Endothelial cell of umbilical vein (primary cell): ENCODE measurements at regions not wholly inside any gene's neighbourhood (a gene's known extent, or its start where the extent isn't known, plus 50 kb on each side); places are given as distances from the start of the nearest gene placed in this dataset.

ENCODE experiments used
- BruUV-seq: library from RNA; stranded (reverse); fragments of 400-500 nt; replicated peaks from 2 replicates; lab custom pipeline; 2021; lab: Mats Ljungman, UMichigan
- CTCF ChIA-PET: fragments of 300-600, 350-600 bp; sonication (Branson Sonifier 250); formaldehyde crosslinking; loops from one replicate; lab custom pipeline; 2021; ENCODE audit warnings: antibody characterized with exemption, inconsistent platforms; lab: Charles Lee
- POLR2A ChIA-PET: fragments of 300-600, 350-600 bp; sonication (Branson Sonifier 250); formaldehyde crosslinking; loops from one replicate; lab custom pipeline; 2021; ENCODE audit warnings: antibody characterized with exemption, inconsistent platforms; lab: Charles Lee
- DNase-seq: peaks from one replicate; pipeline ENCODE4 v3.0.0-alpha.2; 2011; ENCODE audit warnings: low read depth, low spot score
- FAIRE-seq: peaks from 2 replicates; lab custom pipeline; 2011; peaks lifted over from hg19 to GRCh38; lab: Jason Lieb, UNC
- H2AFZ ChIP-seq: 2 replicates; pipeline ENCODE4 v1.6.0; 2012; ENCODE audit warnings: low read depth, low read length, control low read depth, inconsistent platforms
- H3K27ac ChIP-seq: 2 replicates; pipeline ENCODE4 v1.5.1; 2011; ENCODE audit warnings: low read depth, mild to moderate bottlenecking, control low read depth, low read length, moderate library complexity; ENCODE audit not compliant: insufficient read depth
- H3K27me3 ChIP-seq, 2 experiments: 2 replicates each; pipeline versions ENCODE4 v1.6.0 to v1.6.1; 2011; ENCODE audit warnings: low read length in 2 of 2, mixed read lengths in 1 of 2; ENCODE audit not compliant: control insufficient read depth in 2 of 2, insufficient read depth in 2 of 2
- H3K36me3 ChIP-seq, 2 experiments: 2 replicates in 1 of 2; 3 replicates in 1 of 2; pipeline ENCODE4 v1.5.1; 2011; ENCODE audit warnings: low read length in 2 of 2, mild to moderate bottlenecking in 1 of 2, moderate library complexity in 1 of 2; ENCODE audit not compliant: control insufficient read depth in 2 of 2, insufficient read depth in 2 of 2; ENCODE audit errors: extremely low read depth in 1 of 2
- H3K4me1 ChIP-seq: 3 replicates; pipeline ENCODE4 v1.5.1; 2011; ENCODE audit warnings: mild to moderate bottlenecking, low read length; ENCODE audit not compliant: control insufficient read depth, insufficient read depth; ENCODE audit errors: extremely low read depth
- H3K4me2 ChIP-seq: 2 replicates; pipeline ENCODE4 v1.6.1; 2011; ENCODE audit warnings: low read length, control low read depth, mixed read lengths; ENCODE audit not compliant: insufficient read depth
- H3K4me3 ChIP-seq, 3 experiments: fragments of 200-600 bp in 1 of 3; sonication (generic), shearing (Covaris generic) in 1 of 3; replicated peaks in 1 of 3; 2 replicates each; pipeline ENCODE4 v1.5.1; 2011 to 2016; ENCODE audit warnings: control low read depth in 3 of 3, low read length in 3 of 3, mild to moderate bottlenecking in 2 of 3, inconsistent platforms in 1 of 3, low read depth in 1 of 3, moderate library complexity in 1 of 3; ENCODE audit not compliant: insufficient read depth in 1 of 3
- H3K79me2 ChIP-seq: 2 replicates; pipeline ENCODE4 v1.6.0; 2012; ENCODE audit warnings: low read length, inconsistent platforms; ENCODE audit not compliant: control insufficient read depth, insufficient read depth
- H3K9ac ChIP-seq: replicated peaks from 2 replicates; pipeline ENCODE3; 2011; ENCODE audit warnings: low read length, control low read depth; ENCODE audit not compliant: insufficient read depth; ENCODE audit errors: extremely low read depth
- H3K9me1 ChIP-seq: replicated peaks from 3 replicates; pipeline ENCODE4 v1.6.0; 2011; ENCODE audit warnings: mild to moderate bottlenecking, low read length; ENCODE audit not compliant: control insufficient read depth, insufficient read depth; ENCODE audit errors: extremely low read depth
- H3K9me3 ChIP-seq: replicated peaks from 2 replicates; pipeline ENCODE4 v1.5.1; 2012; ENCODE audit warnings: low read length, inconsistent platforms; ENCODE audit not compliant: control insufficient read depth, insufficient read depth
- H4K20me1 ChIP-seq: replicated peaks from 2 replicates; pipeline ENCODE3; 2011; ENCODE audit warnings: mild to moderate bottlenecking, low read length; ENCODE audit not compliant: control insufficient read depth, insufficient read depth; ENCODE audit errors: extremely low read depth
- CTCF ChIP-seq, 2 donors: IDR thresholded peaks; 1 replicate in 1 of 2; 2 replicates in 1 of 2; pipeline ENCODE4 v1.5.1; 2011; ENCODE audit warnings: low read length in 2 of 2, mild to moderate bottlenecking in 2 of 2, moderate library complexity in 2 of 2, control low read depth in 1 of 2, inconsistent platforms in 1 of 2, low read depth in 1 of 2; ENCODE audit not compliant: insufficient read depth in 1 of 2; ENCODE audit errors: extremely low read depth in 1 of 2
- EZH2 ChIP-seq: IDR thresholded peaks from 2 replicates; pipeline ENCODE4 v1.6.1; 2012; ENCODE audit warnings: borderline replicate concordance, low read depth, mild to moderate bottlenecking, moderate library complexity, low read length, inconsistent platforms; ENCODE audit not compliant: severe bottlenecking
- FOS ChIP-seq: IDR thresholded peaks from 2 replicates; pipeline ENCODE4 v1.6.1; 2011; ENCODE audit warnings: mild to moderate bottlenecking, low read length, moderate library complexity, borderline replicate concordance; ENCODE audit not compliant: insufficient read depth
- GATA2 ChIP-seq: IDR thresholded peaks from 2 replicates; pipeline ENCODE4 v1.7.0; 2011; ENCODE audit warnings: low read depth, mild to moderate bottlenecking, moderate library complexity, mixed read lengths, low read length; ENCODE audit not compliant: insufficient read length, insufficient read depth
- JUN ChIP-seq: IDR thresholded peaks from 2 replicates; pipeline ENCODE4 v1.6.1; 2011; ENCODE audit warnings: borderline replicate concordance, low read depth; ENCODE audit not compliant: insufficient read length, insufficient read depth
- MAX ChIP-seq: IDR thresholded peaks from 2 replicates; pipeline ENCODE4 v1.6.1; 2011; ENCODE audit not compliant: insufficient read depth, insufficient read length
- MYC ChIP-seq: IDR thresholded peaks from one replicate; pipeline ENCODE4 v1.6.1; 2011; ENCODE audit warnings: mild to moderate bottlenecking, low read depth, low read length
- POLR2A ChIP-seq: IDR thresholded peaks from 2 replicates; pipeline ENCODE4 v1.6.1; 2012; ENCODE audit warnings: low read depth, mild to moderate bottlenecking, control low read depth, low read length
- POLR2AphosphoS5 ChIP-seq: IDR thresholded peaks from 2 replicates; pipeline ENCODE4 v1.6.1; 2012; ENCODE audit warnings: low read depth, mild to moderate bottlenecking, control low read depth, low read length, moderate library complexity; ENCODE audit not compliant: insufficient read depth
- dilution Hi-C: fragments of 300-500 bp; cut with MboI; formaldehyde crosslinking; loops from one replicate; pipeline ENCODE4 v1.15.0; 2019; ENCODE audit warnings: low sequenced_read_pairs; ENCODE audit not compliant: extremely low pct_ligation_motif_present
- intact Hi-C: fragments of 100-400 bp; cut with micrococcal nuclease; formaldehyde crosslinking; loops from one replicate; pipeline ENCODE4 v1.10.0; 2022

- Histone ChIP-seq H3K4me1 (no peaks in the 10 kb centered on the region), H3K9me1 (no peaks in the 10 kb centered on the region), H3K4me2 (no peak overlapping the region), H3K36me3 (no peaks in the 10 kb centered on the region), H3K4me3 (no peak overlapping the region), H3K9ac (no peak overlapping the region), H3K79me2 (no peaks in the 10 kb centered on the region), H4K20me1 (no peaks in the 10 kb centered on the region), H3K9me3 (peaks cover 4% of the 10 kb centered on the region), H2AFZ (no peak overlapping the region), H3K27ac (no peak overlapping the region), H3K27me3 (no peaks in the 10 kb centered on the region)
- intact Hi-C loops, result no loop called here
- dilution Hi-C loops, result no loop called here
- no TSS peak for BruUV-seq
- ChIA-PET CTCF (no interaction called here), POLR2A (no interaction called here)
- no peak for FAIRE-seq
- DNase-seq, result no peak
- no peak for TF ChIP-seq MYC
- TF ChIP-seq FOS, result no peak
- TF ChIP-seq CTCF (IDR thresholded peaks at IDR 0.05; ENCODE audit: extremely low read depth in 1 of 2, insufficient read depth in 1 of 2, low read depth in 1 of 2, low read length in 2 of 2), result no peak
- no peak for TF ChIP-seq POLR2A
- no peak for TF ChIP-seq GATA2
- TF ChIP-seq JUN, result no peak
- TF ChIP-seq POLR2AphosphoS5, result no peak
- TF ChIP-seq MAX, result no peak
- TF ChIP-seq EZH2, result no peak
Observed at GRCh38 chr2:108129636-108130035, 110.1 kb upstream of the SULT1C3 start.
